GM12873 (cell line): ENCODE measurements at regions not wholly inside any gene's neighbourhood (a gene's known extent, or its start where the extent isn't known, plus 50 kb on each side); places are given as distances from the start of the nearest gene placed in this dataset.

Source experiments
- CTCF ChIP-seq: IDR thresholded peaks from 2 replicates; pipeline ENCODE4 v1.5.1; 2012; ENCODE audit warnings: low read depth, mild to moderate bottlenecking, moderate library complexity, low read length, control low read depth; ENCODE audit not compliant: insufficient read depth; ENCODE audit errors: missing control alignments

- peak; percentile 22 for TF ChIP-seq CTCF
Observed at GRCh38 chr13:86870444-86870843, 800.7 kb upstream of the SLITRK5 start.

- no peak for TF ChIP-seq CTCF
Observed at GRCh38 chr13:86877441-86877840, 793.7 kb upstream of the SLITRK5 start.

- TF ChIP-seq CTCF, result no peak
Observed at GRCh38 chr13:86878781-86879180, 792.4 kb upstream of the SLITRK5 start.

GRCh38 chr13:86881390-86881789 is 789.8 kb upstream of the SLITRK5 start:
- no peak for TF ChIP-seq CTCF

- TF ChIP-seq CTCF, result no peak
Observed at GRCh38 chr13:86882107-86882506, 789.1 kb upstream of the SLITRK5 start.

GRCh38 chr13:86882835-86883234 is 788.3 kb upstream of the SLITRK5 start:
- TF ChIP-seq CTCF, result no peak

- TF ChIP-seq CTCF, result no peak
Observed at GRCh38 chr13:86892330-86892729, 778.8 kb upstream of the SLITRK5 start.

- no peak for TF ChIP-seq CTCF
Observed at GRCh38 chr13:86900906-86901305, 770.3 kb upstream of the SLITRK5 start.
